Osteoblast (primary cell): ENCODE measurements at regions not wholly inside any gene's neighbourhood (a gene's known extent, or its start where the extent isn't known, plus 50 kb on each side); places are given as distances from the start of the nearest gene placed in this dataset.

Source experiments
- DNase-seq: peaks from one replicate; pipeline ENCODE4 v3.0.0; 2011; ENCODE audit warnings: low spot score, mixed read lengths; ENCODE audit not compliant: insufficient read length; ENCODE audit errors: missing footprints
- H2AFZ ChIP-seq: 2 replicates; pipeline ENCODE4 v1.6.0; 2011; ENCODE audit warnings: mild to moderate bottlenecking, low read length
- H3K27ac ChIP-seq: 2 replicates; pipeline ENCODE4 v1.5.1; 2011; ENCODE audit warnings: mild to moderate bottlenecking, low read depth, low read length, moderate library complexity
- H3K27me3 ChIP-seq: 2 replicates; pipeline ENCODE4 v1.6.0; 2012; ENCODE audit warnings: mild to moderate bottlenecking, control low read depth, inconsistent platforms, low read length, moderate library complexity; ENCODE audit not compliant: insufficient read depth
- H3K36me3 ChIP-seq: 2 replicates; pipeline ENCODE4 v1.5.1; 2011; ENCODE audit warnings: mild to moderate bottlenecking, low read length, control low read depth, moderate library complexity; ENCODE audit not compliant: insufficient read depth
- H3K4me1 ChIP-seq: 2 replicates; pipeline ENCODE4 v1.5.1; 2011; ENCODE audit warnings: mild to moderate bottlenecking, low read length, control low read depth, moderate library complexity; ENCODE audit not compliant: insufficient read depth
- H3K4me2 ChIP-seq: 2 replicates; pipeline ENCODE4 v1.6.0; 2011; ENCODE audit warnings: mild to moderate bottlenecking, low read length; ENCODE audit not compliant: insufficient read depth
- H3K4me3 ChIP-seq: fragments of 200-600 bp; sonication (generic); 3 replicates; pipeline ENCODE4 v1.5.1; 2012; ENCODE audit warnings: mild to moderate bottlenecking, low read length, inconsistent platforms; ENCODE audit not compliant: insufficient read depth
- H3K79me2 ChIP-seq: 2 replicates; pipeline ENCODE4 v1.6.0; 2012; ENCODE audit warnings: mild to moderate bottlenecking, low read length, control low read depth, inconsistent platforms; ENCODE audit not compliant: insufficient read depth
- H3K9me3 ChIP-seq: 2 replicates; pipeline ENCODE4 v1.5.1; 2011; ENCODE audit warnings: low read depth, low read length, control low read depth
- H4K20me1 ChIP-seq: 2 replicates; pipeline ENCODE4 v1.6.0; 2012; ENCODE audit warnings: mild to moderate bottlenecking, low read length, control low read depth; ENCODE audit not compliant: insufficient read depth
- TF ChIP-seq, protein P1 (sequence below): IDR thresholded peaks from 2 replicates; pipeline ENCODE4 v1.5.1; 2011; ENCODE audit warnings: mild to moderate bottlenecking, low read depth, low read length, moderate library complexity; ENCODE audit errors: extremely low read depth

DNA sequence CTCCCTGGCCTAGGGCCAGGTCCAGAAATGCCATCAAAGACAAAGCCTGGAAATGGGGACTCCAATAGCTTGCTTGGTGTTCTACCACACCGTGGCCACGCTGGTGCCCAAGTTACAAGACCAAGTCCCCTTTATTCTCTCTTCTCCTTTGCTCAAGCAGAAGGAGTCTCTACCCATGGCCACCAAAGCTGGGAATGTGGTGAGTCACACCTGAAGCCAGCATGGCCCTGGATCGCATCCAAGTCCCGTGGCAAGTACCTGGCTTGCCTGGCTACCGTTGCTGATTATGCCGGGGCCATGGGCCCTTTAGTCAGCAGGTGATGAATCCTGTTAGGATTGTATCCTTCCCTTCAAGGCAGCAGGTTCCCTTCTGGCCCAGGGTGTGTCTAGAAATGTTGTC is 260.0 kb downstream of the HAPSTR1 start:
- H3K4me2 ChIP-seq = no peak overlapping the region
- no peaks in the 10 kb centered on the region for H3K9me3 ChIP-seq
- H3K4me3 ChIP-seq = no peak overlapping the region
- H4K20me1 ChIP-seq = no peaks in the 10 kb centered on the region
- no peak overlapping the region for H3K27ac ChIP-seq
- DNase-seq = no peak
- H2AFZ ChIP-seq = no peak overlapping the region
- H3K36me3 ChIP-seq = no peaks in the 10 kb centered on the region
- TF ChIP-seq, protein P1, sequence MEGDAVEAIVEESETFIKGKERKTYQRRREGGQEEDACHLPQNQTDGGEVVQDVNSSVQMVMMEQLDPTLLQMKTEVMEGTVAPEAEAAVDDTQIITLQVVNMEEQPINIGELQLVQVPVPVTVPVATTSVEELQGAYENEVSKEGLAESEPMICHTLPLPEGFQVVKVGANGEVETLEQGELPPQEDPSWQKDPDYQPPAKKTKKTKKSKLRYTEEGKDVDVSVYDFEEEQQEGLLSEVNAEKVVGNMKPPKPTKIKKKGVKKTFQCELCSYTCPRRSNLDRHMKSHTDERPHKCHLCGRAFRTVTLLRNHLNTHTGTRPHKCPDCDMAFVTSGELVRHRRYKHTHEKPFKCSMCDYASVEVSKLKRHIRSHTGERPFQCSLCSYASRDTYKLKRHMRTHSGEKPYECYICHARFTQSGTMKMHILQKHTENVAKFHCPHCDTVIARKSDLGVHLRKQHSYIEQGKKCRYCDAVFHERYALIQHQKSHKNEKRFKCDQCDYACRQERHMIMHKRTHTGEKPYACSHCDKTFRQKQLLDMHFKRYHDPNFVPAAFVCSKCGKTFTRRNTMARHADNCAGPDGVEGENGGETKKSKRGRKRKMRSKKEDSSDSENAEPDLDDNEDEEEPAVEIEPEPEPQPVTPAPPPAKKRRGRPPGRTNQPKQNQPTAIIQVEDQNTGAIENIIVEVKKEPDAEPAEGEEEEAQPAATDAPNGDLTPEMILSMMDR = no peak
- no peaks in the 10 kb centered on the region for H3K27me3 ChIP-seq
- H3K4me1 ChIP-seq = no peaks in the 10 kb centered on the region
- H3K79me2 ChIP-seq = no peaks in the 10 kb centered on the region

DNA sequence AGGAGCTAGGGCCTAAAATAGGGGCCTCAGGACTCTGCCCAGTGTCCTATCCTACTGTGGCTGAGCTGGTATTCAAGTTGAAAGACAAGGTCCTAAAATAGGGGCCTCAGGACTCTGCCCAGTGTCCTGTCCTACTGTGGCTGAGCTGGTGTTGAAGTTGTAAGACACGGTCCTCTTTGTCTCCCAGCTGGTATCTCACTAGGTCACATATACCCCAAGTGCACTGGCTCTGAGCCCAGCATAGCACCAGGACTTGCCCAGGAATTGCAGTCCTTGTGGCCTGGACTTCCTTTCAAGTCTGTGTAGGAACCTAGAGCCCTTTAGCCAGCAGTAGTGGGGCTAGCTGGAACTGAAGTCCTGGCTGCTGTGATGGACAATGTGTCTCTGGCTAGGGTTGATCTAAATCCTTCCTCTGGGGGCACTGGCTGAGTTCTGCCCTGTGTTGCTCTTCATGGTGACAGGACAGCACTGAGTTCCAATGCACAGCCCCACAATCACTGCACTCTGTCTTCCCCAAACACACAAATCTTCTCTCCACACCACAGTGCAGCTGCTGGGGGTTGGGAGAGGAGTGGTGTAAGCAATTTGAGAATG is 260.5 kb downstream of the HAPSTR1 start:
- H3K36me3 ChIP-seq = no peaks in the 10 kb centered on the region
- no peak for DNase-seq
- no peak overlapping the region for H3K27ac ChIP-seq
- H2AFZ ChIP-seq = no peak overlapping the region
- no peaks in the 10 kb centered on the region for H3K9me3 ChIP-seq
- TF ChIP-seq, protein P1 = no peak
- no peaks in the 10 kb centered on the region for H4K20me1 ChIP-seq
- H3K4me1 ChIP-seq = no peaks in the 10 kb centered on the region
- no peak overlapping the region for H3K4me3 ChIP-seq
- no peak overlapping the region for H3K4me2 ChIP-seq
- no peaks in the 10 kb centered on the region for H3K79me2 ChIP-seq
- no peaks in the 10 kb centered on the region for H3K27me3 ChIP-seq

DNA sequence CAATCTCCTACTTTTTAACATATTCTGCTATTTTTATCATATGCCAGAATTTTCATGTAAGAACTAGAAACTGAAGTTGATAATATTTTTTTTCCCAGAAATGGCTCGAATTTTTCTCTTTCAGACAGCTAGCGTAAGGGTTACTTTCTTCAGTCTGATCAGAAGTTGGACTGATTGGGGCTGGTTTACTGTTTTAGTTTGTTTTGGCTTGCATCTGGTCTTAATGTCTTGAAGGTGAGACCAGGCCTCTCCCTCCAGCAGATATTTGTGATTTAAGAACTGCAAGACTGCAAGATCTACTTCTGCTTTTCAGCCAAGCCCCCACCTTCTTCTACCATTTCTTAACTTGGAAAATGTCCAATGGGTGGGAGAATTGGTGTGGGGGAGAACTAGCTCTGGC is 266.4 kb downstream of the HAPSTR1 start:
- Histone ChIP-seq H3K36me3 (no peaks in the 10 kb centered on the region), H3K9me3 (no peaks in the 10 kb centered on the region), H3K4me1 (no peaks in the 10 kb centered on the region), H2AFZ (no peak overlapping the region), H4K20me1 (no peaks in the 10 kb centered on the region), H3K27me3 (no peaks in the 10 kb centered on the region), H3K27ac (no peak overlapping the region), H3K4me2 (no peak overlapping the region), H3K79me2 (no peaks in the 10 kb centered on the region), H3K4me3 (no peak overlapping the region)
- no peak for DNase-seq
- TF ChIP-seq, protein P1 = no peak

DNA sequence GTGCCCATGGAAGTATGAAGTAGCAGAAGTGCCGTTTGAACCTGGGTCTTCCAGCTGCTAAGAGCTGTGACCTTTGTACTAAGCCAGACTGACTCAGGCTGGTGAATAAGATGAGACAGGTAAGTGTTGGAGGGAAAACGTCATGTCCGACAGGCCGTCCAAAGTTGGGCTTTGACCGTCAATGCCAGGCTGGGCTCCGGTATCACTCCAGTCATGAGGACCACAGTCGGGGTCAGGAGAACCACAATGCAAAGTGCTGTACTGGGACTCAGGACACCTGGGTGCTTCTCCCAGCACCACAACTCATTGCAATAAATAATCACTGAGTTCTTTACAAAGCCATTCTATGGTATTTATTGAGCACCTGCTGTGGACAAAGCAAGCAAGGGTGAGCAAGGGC is 268.6 kb downstream of the HAPSTR1 start:
- no peak overlapping the region for H2AFZ ChIP-seq
- H3K9me3 ChIP-seq = no peaks in the 10 kb centered on the region
- no peak overlapping the region for H3K27ac ChIP-seq
- H4K20me1 ChIP-seq = no peaks in the 10 kb centered on the region
- no peak overlapping the region for H3K4me3 ChIP-seq
- DNase-seq = no peak
- no peaks in the 10 kb centered on the region for H3K4me1 ChIP-seq
- H3K27me3 ChIP-seq = no peaks in the 10 kb centered on the region
- H3K4me2 ChIP-seq = no peak overlapping the region
- no peaks in the 10 kb centered on the region for H3K36me3 ChIP-seq
- H3K79me2 ChIP-seq = no peaks in the 10 kb centered on the region
- TF ChIP-seq, protein P1 = no peak
